Fibroblast of lung (primary cell): ENCODE measurements at regions not wholly inside any gene's neighbourhood (a gene's known extent, or its start where the extent isn't known, plus 50 kb on each side); places are given as distances from the start of the nearest gene placed in this dataset.

Source experiments
- EZH2 ChIP-seq: IDR thresholded peaks from 2 replicates; pipeline ENCODE4 v1.5.1; 2012; ENCODE audit warnings: low read length, control low read depth, mild to moderate bottlenecking; ENCODE audit errors: missing control alignments
- TF ChIP-seq, protein P1 (sequence below), 2 donors: IDR thresholded peaks in 1 of 2; conservative IDR thresholded peaks in 1 of 2; 1 replicate in 1 of 2; 2 replicates in 1 of 2; pipeline ENCODE4 v1.5.1; 2011 to 2012; ENCODE audit warnings: low read length in 2 of 2, control low read depth in 1 of 2, inconsistent platforms in 1 of 2, low read depth in 1 of 2, mild to moderate bottlenecking in 1 of 2

DNA sequence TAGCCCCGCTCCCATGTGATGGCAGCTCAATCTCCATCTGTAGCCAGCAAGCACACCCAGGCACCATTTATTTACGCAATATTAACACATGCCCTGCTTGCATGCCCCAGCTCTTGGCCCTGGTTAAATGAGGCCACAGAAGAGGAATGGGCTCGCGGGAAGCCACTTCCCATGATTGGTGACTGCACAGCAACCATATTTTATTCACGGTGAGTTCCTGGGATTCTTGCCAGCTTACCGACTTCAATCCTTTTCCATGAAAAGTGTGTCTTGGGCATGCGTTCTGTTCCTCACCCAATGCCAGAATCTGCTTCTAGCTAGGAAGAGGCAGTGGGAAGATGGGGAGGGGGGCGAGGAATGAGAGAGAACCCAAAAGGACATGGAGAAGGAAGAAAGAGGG, 54.7 kb downstream of the PITPNM2 start:
- TF ChIP-seq, protein P1, sequence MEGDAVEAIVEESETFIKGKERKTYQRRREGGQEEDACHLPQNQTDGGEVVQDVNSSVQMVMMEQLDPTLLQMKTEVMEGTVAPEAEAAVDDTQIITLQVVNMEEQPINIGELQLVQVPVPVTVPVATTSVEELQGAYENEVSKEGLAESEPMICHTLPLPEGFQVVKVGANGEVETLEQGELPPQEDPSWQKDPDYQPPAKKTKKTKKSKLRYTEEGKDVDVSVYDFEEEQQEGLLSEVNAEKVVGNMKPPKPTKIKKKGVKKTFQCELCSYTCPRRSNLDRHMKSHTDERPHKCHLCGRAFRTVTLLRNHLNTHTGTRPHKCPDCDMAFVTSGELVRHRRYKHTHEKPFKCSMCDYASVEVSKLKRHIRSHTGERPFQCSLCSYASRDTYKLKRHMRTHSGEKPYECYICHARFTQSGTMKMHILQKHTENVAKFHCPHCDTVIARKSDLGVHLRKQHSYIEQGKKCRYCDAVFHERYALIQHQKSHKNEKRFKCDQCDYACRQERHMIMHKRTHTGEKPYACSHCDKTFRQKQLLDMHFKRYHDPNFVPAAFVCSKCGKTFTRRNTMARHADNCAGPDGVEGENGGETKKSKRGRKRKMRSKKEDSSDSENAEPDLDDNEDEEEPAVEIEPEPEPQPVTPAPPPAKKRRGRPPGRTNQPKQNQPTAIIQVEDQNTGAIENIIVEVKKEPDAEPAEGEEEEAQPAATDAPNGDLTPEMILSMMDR (conservative IDR thresholded peaks at IDR 0.05 in 1 of 2, IDR thresholded peaks at IDR 0.05 in 1 of 2; ENCODE audit: low read depth in 1 of 2, low read length in 2 of 2), result no peak
- no peak for TF ChIP-seq EZH2
